CD4-positive, alpha-beta T cell treated with Interferon gamma for 1 hour (primary cell): ENCODE measurements at regions not wholly inside any gene's neighbourhood (a gene's known extent, or its start where the extent isn't known, plus 50 kb on each side); places are given as distances from the start of the nearest gene placed in this dataset.

Experiments used
- DNase-seq: peaks from one replicate; pipeline ENCODE4 v3.0.0-alpha.2; 2020

- DNase-seq = no peak
Measured at GRCh38 chr4:141409556-141409955, 188.9 kb downstream of the ZNF330 start.

GRCh38 chr4:141410839-141411238 is 190.1 kb downstream of the ZNF330 start:
- no peak for DNase-seq

GRCh38 chr4:141411936-141412335 is 191.2 kb downstream of the ZNF330 start:
- no peak for DNase-seq

- no peak for DNase-seq
Measured at GRCh38 chr4:141413366-141413765, 192.7 kb downstream of the ZNF330 start.

- no peak for DNase-seq
Measured at GRCh38 chr4:141415651-141416050, 195.0 kb downstream of the ZNF330 start.

GRCh38 chr4:141416219-141416618 is 195.5 kb downstream of the ZNF330 start:
- DNase-seq = no peak

GRCh38 chr4:141416677-141417363 is 196.1 kb downstream of the ZNF330 start:
- no peak for DNase-seq

- DNase-seq = no peak
Measured at GRCh38 chr4:141417387-141417786, 196.7 kb downstream of the ZNF330 start.

- no peak for DNase-seq
Measured at GRCh38 chr4:141425124-141425523, 204.4 kb downstream of the ZNF330 start.

GRCh38 chr4:141427726-141428296 is 207.1 kb downstream of the ZNF330 start:
- no peak for DNase-seq

- DNase-seq = no peak
Measured at GRCh38 chr4:141429933-141430332, 206.4 kb upstream of the IL15 start.

- no peak for DNase-seq
Measured at GRCh38 chr4:141430686-141431085, 205.7 kb upstream of the IL15 start.

GRCh38 chr4:141432000-141432712 is 204.2 kb upstream of the IL15 start:
- no peak for DNase-seq

GRCh38 chr4:141435446-141436225 is 200.7 kb upstream of the IL15 start:
- no peak for DNase-seq

- no peak for DNase-seq
Measured at GRCh38 chr4:141439223-141439622, 197.2 kb upstream of the IL15 start.

GRCh38 chr4:141447761-141448160 is 188.6 kb upstream of the IL15 start:
- no peak for DNase-seq

GRCh38 chr4:141448490-141448889 is 187.9 kb upstream of the IL15 start:
- no peak for DNase-seq

- DNase-seq = no peak
Measured at GRCh38 chr4:141449927-141450326, 186.5 kb upstream of the IL15 start.

- no peak for DNase-seq
Measured at GRCh38 chr4:141455651-141456050, 180.7 kb upstream of the IL15 start.

GRCh38 chr4:141457653-141458052 is 178.7 kb upstream of the IL15 start:
- no peak for DNase-seq

GRCh38 chr4:141458501-141458900 is 177.9 kb upstream of the IL15 start:
- no peak for DNase-seq

GRCh38 chr4:141459020-141459419 is 177.4 kb upstream of the IL15 start:
- no peak for DNase-seq

GRCh38 chr4:141462361-141462760 is 174.0 kb upstream of the IL15 start:
- no peak for DNase-seq

- no peak for DNase-seq
Measured at GRCh38 chr4:141463678-141464077, 172.7 kb upstream of the IL15 start.
